IMR-90 (cell line): ENCODE measurements at regions not wholly inside any gene's neighbourhood (a gene's known extent, or its start where the extent isn't known, plus 50 kb on each side); places are given as distances from the start of the nearest gene placed in this dataset.

Source experiments
- ATAC-seq: fragments of 200-7000 bp; cut with Tn5 transposase; 2 replicates; pipeline ENCODE4 v1.9.1; 2020; ENCODE audit warnings: low read depth, mild to moderate bottlenecking, moderate library complexity
- BruUV-seq: library from RNA; stranded (reverse); fragments of 400-500 nt; replicated peaks from 2 replicates; lab custom pipeline; 2021; lab: Mats Ljungman, UMichigan
- CTCF ChIA-PET: fragments of 300-600 bp; formaldehyde crosslinking; extraction: SDS; loops from one replicate; lab custom pipeline; 2021; ENCODE audit warnings: antibody characterized with exemption; lab: Yijun Ruan, JAX
- POLR2A ChIA-PET: fragments of 300-600 bp; sonication (Branson Sonifier 250); formaldehyde crosslinking; loops from one replicate; lab custom pipeline; 2022; ENCODE audit warnings: antibody characterized with exemption; ENCODE audit not compliant: unreplicated experiment; lab: Charles Lee
- DNase-seq: peaks from one replicate; pipeline ENCODE4 v3.0.0; 2013
- H2AFZ ChIP-seq: replicated peaks from 2 replicates; pipeline ENCODE3; 2013; ENCODE audit warnings: low read length, mild to moderate bottlenecking; ENCODE audit not compliant: poor library complexity
- H2AK5ac ChIP-seq: 2 replicates; pipeline ENCODE4 v1.6.1; 2013; ENCODE audit warnings: low read depth, low read length, inconsistent platforms
- H2AK9ac ChIP-seq: replicated peaks from 2 replicates; pipeline ENCODE3; 2013; ENCODE audit warnings: mild to moderate bottlenecking, low read depth, low read length, moderate library complexity; ENCODE audit not compliant: poor library complexity
- H2BK120ac ChIP-seq: 2 replicates; pipeline ENCODE4 v1.6.1; 2013; ENCODE audit warnings: low read depth, low read length, inconsistent platforms
- H2BK15ac ChIP-seq: 3 replicates; pipeline ENCODE4 v1.6.1; 2013; ENCODE audit warnings: low read depth, low read length, inconsistent platforms
- H2BK20ac ChIP-seq: 2 replicates; pipeline ENCODE4 v1.6.1; 2013; ENCODE audit warnings: low read depth, mild to moderate bottlenecking, inconsistent platforms, low read length, moderate library complexity
- H2BK5ac ChIP-seq: 2 replicates; pipeline ENCODE4 v1.6.1; 2013; ENCODE audit warnings: mild to moderate bottlenecking, low read depth, low read length, inconsistent platforms; ENCODE audit not compliant: poor library complexity, severe bottlenecking
- H3K14ac ChIP-seq: replicated peaks from 2 replicates; pipeline ENCODE4 v1.6.1; 2013; ENCODE audit warnings: low read depth, low read length, inconsistent platforms
- H3K18ac ChIP-seq: 2 replicates; pipeline ENCODE4 v1.6.1; 2013; ENCODE audit warnings: low read depth, low read length, control low read depth
- H3K23ac ChIP-seq: 2 replicates; pipeline ENCODE4 v1.6.1; 2013; ENCODE audit warnings: low read depth, low read length, inconsistent platforms
- H3K27ac ChIP-seq: 2 replicates; pipeline ENCODE4 v1.5.1; 2013; ENCODE audit warnings: mild to moderate bottlenecking, control low read depth, low read length; ENCODE audit not compliant: insufficient read depth
- H3K27me3 ChIP-seq: 2 replicates; pipeline ENCODE4 v1.6.1; 2013; ENCODE audit warnings: low read length; ENCODE audit not compliant: control insufficient read depth, insufficient read depth
- H3K36me3 ChIP-seq: 2 replicates; pipeline ENCODE4 v1.6.1; 2013; ENCODE audit warnings: low read length, mixed read lengths; ENCODE audit not compliant: control insufficient read depth, insufficient read depth
- H3K4ac ChIP-seq: 2 replicates; pipeline ENCODE4 v1.6.1; 2013; ENCODE audit warnings: low read depth, low read length, inconsistent platforms
- H3K4me1 ChIP-seq: 2 replicates; pipeline ENCODE4 v1.6.1; 2013; ENCODE audit warnings: low read length, mixed read lengths; ENCODE audit not compliant: control insufficient read depth, insufficient read depth
- H3K4me2 ChIP-seq: 2 replicates; pipeline ENCODE4 v1.6.1; 2013; ENCODE audit warnings: low read depth, mild to moderate bottlenecking, control low read depth, low read length, moderate library complexity
- H3K4me3 ChIP-seq: 2 replicates; pipeline ENCODE4 v1.5.1; 2013; ENCODE audit warnings: low read depth, mild to moderate bottlenecking, control low read depth, low read length, moderate library complexity; ENCODE audit not compliant: insufficient read depth
- H3K56ac ChIP-seq: 2 replicates; pipeline ENCODE4 v1.6.1; 2013; ENCODE audit warnings: low read length, inconsistent platforms; ENCODE audit not compliant: insufficient read depth; ENCODE audit errors: extremely low read depth
- H3K79me1 ChIP-seq, 2 experiments: 2 replicates each; pipeline ENCODE4 v1.6.1; 2013; ENCODE audit warnings: low read length in 2 of 2, inconsistent platforms in 1 of 2, low read depth in 1 of 2
- H3K9ac ChIP-seq: 2 replicates; pipeline ENCODE4 v1.6.1; 2013; ENCODE audit warnings: low read depth, low read length, control low read depth
- H3K9me1 ChIP-seq: 2 replicates; pipeline ENCODE4 v1.6.1; 2013; ENCODE audit warnings: low read length, inconsistent platforms; ENCODE audit not compliant: insufficient read depth
- H3K9me3 ChIP-seq: 2 replicates; pipeline ENCODE4 v1.6.1; 2013; ENCODE audit warnings: low read length; ENCODE audit not compliant: control insufficient read depth, insufficient read depth
- H4K20me1 ChIP-seq: 2 replicates; pipeline ENCODE4 v1.6.1; 2013; ENCODE audit warnings: low read length, inconsistent platforms; ENCODE audit not compliant: insufficient read depth
- H4K5ac ChIP-seq: 2 replicates; pipeline ENCODE4 v1.6.1; 2013; ENCODE audit warnings: mild to moderate bottlenecking, low read depth, low read length, control low read depth
- H4K8ac ChIP-seq, 2 experiments: 2 replicates each; pipeline ENCODE4 v1.6.1; 2013; ENCODE audit warnings: low read depth in 2 of 2, low read length in 2 of 2, control low read depth in 1 of 2, inconsistent platforms in 1 of 2
- H4K91ac ChIP-seq: 2 replicates; pipeline ENCODE4 v1.6.1; 2013; ENCODE audit warnings: low read depth, low read length, inconsistent platforms; ENCODE audit not compliant: insufficient read depth
- BHLHE40 ChIP-seq: fragments of 150-350 bp; IDR thresholded peaks from 2 replicates; pipeline ENCODE4 v1.6.1; 2016; ENCODE audit warnings: mild to moderate bottlenecking, low read depth, low read length
- CEBPB ChIP-seq: IDR thresholded peaks from 2 replicates; pipeline ENCODE4 v1.6.1; 2012; ENCODE audit warnings: low read depth, low read length, improper control_type of control experiment
- CTCF ChIP-seq: conservative IDR thresholded peaks from 2 replicates; pipeline ENCODE4 v1.5.1; 2012; ENCODE audit warnings: mild to moderate bottlenecking, low read depth, low read length, improper control_type of control experiment
- MAZ ChIP-seq: IDR thresholded peaks from 2 replicates; pipeline ENCODE4 v1.6.1; 2012; ENCODE audit warnings: low read depth, mild to moderate bottlenecking, low read length, improper control_type of control experiment, moderate library complexity, borderline replicate concordance
- RFX5 ChIP-seq: IDR thresholded peaks from 2 replicates; pipeline ENCODE4 v1.8.0; 2012; ENCODE audit warnings: low read depth, mild to moderate bottlenecking, low read length, moderate library complexity
- WGBS, 2 experiments: methylation state at CpG; one replicate each; pipeline versions ENCODE4 v1.1.5 to v1.1.7; 2013; ENCODE audit warnings: missing lambda C conversion rate in 2 of 2; ENCODE audit not compliant: insufficient read length in 1 of 2; ENCODE audit errors: extremely low coverage in 2 of 2; 5-methylcytosine and 5-hydroxymethylcytosine counted together
- dilution Hi-C: fragments of 300-500 bp; cut with HindIII; formaldehyde crosslinking; loops from one replicate; pipeline ENCODE4 v1.14.3; 2018; ENCODE audit warnings: low sequenced_read_pairs; ENCODE audit not compliant: unreplicated experiment
- in situ Hi-C: fragments of 300-500 bp; cut with MboI; formaldehyde crosslinking; loops from 3 replicates; pipeline ENCODE4 v1.14.3; 2019; ENCODE audit warnings: low sequenced_read_pairs, inconsistent platforms, mixed read lengths
- intact Hi-C: fragments of 100-400 bp; cut with micrococcal nuclease; formaldehyde crosslinking; loops from 2 replicates; pipeline ENCODE4 v1.10.0; 2022
- TF ChIP-seq, protein P1 (sequence below): fragments of 150-350 bp; IDR thresholded peaks from 2 replicates; pipeline ENCODE4 v1.6.1; 2017; ENCODE audit warnings: mild to moderate bottlenecking, antibody characterized with exemption, low read length, low read depth

GRCh38 chr10:131726967-131727366 is 173.8 kb upstream of the PPP2R2D start:
- Histone ChIP-seq H2BK15ac (no peak overlapping the region), H4K20me1 (no peaks in the 10 kb centered on the region), H3K79me1 (no peaks in the 10 kb centered on the region), H4K5ac (no peak overlapping the region), H2BK5ac (no peak overlapping the region), H3K4ac (no peak overlapping the region), H3K9me3 (peaks cover 61% of the 10 kb centered on the region), H2BK20ac (no peak overlapping the region), H3K36me3 (no peaks in the 10 kb centered on the region), H3K27me3 (no peaks in the 10 kb centered on the region), H3K4me3 (no peak overlapping the region), H4K91ac (no peak overlapping the region), H2AK9ac (no peak overlapping the region), H3K4me1 (no peaks in the 10 kb centered on the region), H2AFZ (no peak overlapping the region), H3K23ac (no peak overlapping the region), H3K9me1 (no peaks in the 10 kb centered on the region), H4K8ac (no peak overlapping the region), H2BK120ac (no peak overlapping the region), H3K14ac (no peak overlapping the region), H2AK5ac (no peak overlapping the region), H3K9ac (no peak overlapping the region), H3K27ac (no peak overlapping the region), H3K56ac (no peak overlapping the region), H3K18ac (no peak overlapping the region), H3K4me2 (no peak overlapping the region)
- intact Hi-C loops (no loop called here), in situ Hi-C loops (no loop called here), dilution Hi-C loops (no loop called here)
- ChIA-PET POLR2A (no interaction called here), CTCF (no interaction called here)
- no peak for DNase-seq
- no TSS peak for BruUV-seq
- WGBS, 2 experiments: 54% methylated on average over 7 of the region's 14 CpGs; no CpG with 5 or more reads in 1 of the 2 experiments
- TF ChIP-seq CEBPB: no peak
- no peak for TF ChIP-seq BHLHE40
- TF ChIP-seq RFX5: no peak
- no peak for TF ChIP-seq MAZ
- TF ChIP-seq CTCF: no peak
- TF ChIP-seq, protein P1, sequence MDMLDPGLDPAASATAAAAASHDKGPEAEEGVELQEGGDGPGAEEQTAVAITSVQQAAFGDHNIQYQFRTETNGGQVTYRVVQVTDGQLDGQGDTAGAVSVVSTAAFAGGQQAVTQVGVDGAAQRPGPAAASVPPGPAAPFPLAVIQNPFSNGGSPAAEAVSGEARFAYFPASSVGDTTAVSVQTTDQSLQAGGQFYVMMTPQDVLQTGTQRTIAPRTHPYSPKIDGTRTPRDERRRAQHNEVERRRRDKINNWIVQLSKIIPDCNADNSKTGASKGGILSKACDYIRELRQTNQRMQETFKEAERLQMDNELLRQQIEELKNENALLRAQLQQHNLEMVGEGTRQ: no peak
- ATAC-seq: no peak
